Natural killer cell (primary cell): ENCODE measurements at regions not wholly inside any gene's neighbourhood (a gene's known extent, or its start where the extent isn't known, plus 50 kb on each side); places are given as distances from the start of the nearest gene placed in this dataset.

ENCODE experiments used
- ATAC-seq, 3 donors: fragments of 150-1000 bp in 2 of 3; fragments of 200-7000 bp in 1 of 3; cut with Tn5 transposase; 1 replicate in 1 of 3; 2 replicates in 2 of 3; pipeline ENCODE4 v1.10.0; 2021; ENCODE audit warnings: mild to moderate bottlenecking in 2 of 3, moderate library complexity in 2 of 3
- DNase-seq, 2 donors: peaks; one replicate each; pipeline versions ENCODE4 v3.0.0 to v3.0.0-alpha.2; 2013 to 2021; ENCODE audit warnings: mixed read lengths in 1 of 2
- H3K27ac ChIP-seq: one replicate; pipeline ENCODE4 v1.5.1; 2013; ENCODE audit warnings: mild to moderate bottlenecking, low read length
- H3K27me3 ChIP-seq: one replicate; pipeline ENCODE4 v1.6.1; 2013; ENCODE audit warnings: low read length; ENCODE audit not compliant: control insufficient read depth, insufficient read depth
- H3K36me3 ChIP-seq: one replicate; pipeline ENCODE4 v1.6.1; 2013; ENCODE audit warnings: low read length; ENCODE audit not compliant: control insufficient read depth, insufficient read depth
- H3K4me1 ChIP-seq: one replicate; pipeline ENCODE4 v1.6.1; 2013; ENCODE audit warnings: low read length; ENCODE audit not compliant: control insufficient read depth, insufficient read depth
- H3K4me3 ChIP-seq: one replicate; pipeline ENCODE4 v1.5.1; 2013; ENCODE audit warnings: low read length
- H3K9me3 ChIP-seq: one replicate; pipeline ENCODE4 v1.6.1; 2013; ENCODE audit warnings: low read length; ENCODE audit not compliant: control insufficient read depth, insufficient read depth
- H3K27ac Mint-ChIP-seq, 2 donors: one replicate each; pipeline ENCODE4 v1.8.0; 2022; ENCODE audit warnings: mild to moderate bottlenecking in 2 of 2, mixed read lengths in 2 of 2, moderate library complexity in 1 of 2
- H3K27me3 Mint-ChIP-seq, 2 donors: one replicate each; pipeline ENCODE4 v1.8.0; 2022; ENCODE audit warnings: low read depth in 2 of 2, mixed read lengths in 2 of 2
- H3K36me3 Mint-ChIP-seq: one replicate; pipeline ENCODE4 v1.8.0; 2022; ENCODE audit warnings: mixed read lengths
- H3K4me1 Mint-ChIP-seq, 2 donors: one replicate each; pipeline ENCODE4 v1.8.0; 2022; ENCODE audit warnings: mixed read lengths in 2 of 2
- H3K4me3 Mint-ChIP-seq: one replicate; pipeline ENCODE4 v1.8.0; 2022; ENCODE audit warnings: mild to moderate bottlenecking, moderate library complexity, mixed read lengths
- H3K9me3 Mint-ChIP-seq, 2 donors: one replicate each; pipeline ENCODE4 v1.8.0; 2022; ENCODE audit warnings: mixed read lengths in 2 of 2
- WGBS: methylation state at CpG from one replicate; pipeline ENCODE4 v1.1.7; 2013; ENCODE audit warnings: missing lambda C conversion rate; ENCODE audit not compliant: insufficient coverage; 5-methylcytosine and 5-hydroxymethylcytosine counted together
- intact Hi-C: fragments of 100-400 bp; cut with micrococcal nuclease; formaldehyde crosslinking; loops from one replicate; pipeline ENCODE4 v1.14.2; 2022
- TF ChIP-seq, protein P1 (sequence below): fragments of 200-600 bp; IDR thresholded peaks from one replicate; pipeline ENCODE4 v1.8.0; 2022; ENCODE audit warnings: antibody characterized with exemption

DNA sequence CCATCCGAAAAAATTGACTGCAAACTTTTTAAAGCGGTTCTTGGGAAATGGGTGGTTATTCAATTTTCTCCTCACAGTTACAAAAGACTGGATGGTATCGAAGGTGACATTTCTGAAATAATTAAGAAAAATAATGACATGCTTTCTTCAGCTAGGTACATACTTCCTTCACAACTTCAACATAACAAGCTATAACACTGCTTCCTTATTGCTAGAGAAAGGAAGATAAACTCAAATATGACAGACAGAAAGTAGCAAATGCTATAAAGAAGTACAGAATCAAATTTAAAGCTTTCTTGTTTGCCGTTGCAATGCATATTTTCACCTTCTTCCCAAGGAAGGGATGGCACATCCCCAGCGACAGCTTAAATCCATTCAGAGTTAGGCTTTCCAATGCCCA lies 93.5 kb upstream of the EFNA5 start:
- no peaks in the 10 kb centered on the region for H3K4me1 Mint-ChIP-seq

GRCh38 chr5:107753427-107753826 lies 82.7 kb upstream of the EFNA5 start:
- Mint-ChIP-seq H3K9me3 (no peaks in the 10 kb centered on the region), H3K27ac (no peak overlapping the region), H3K4me3 (no peak overlapping the region), H3K36me3 (no peaks in the 10 kb centered on the region), H3K4me1 (no peaks in the 10 kb centered on the region), H3K27me3 (peaks cover 24 to 32% of the 10 kb centered on the region in 2 donors)
- DNase-seq (no peak), ATAC-seq (no peak)
- TF ChIP-seq, protein P1, sequence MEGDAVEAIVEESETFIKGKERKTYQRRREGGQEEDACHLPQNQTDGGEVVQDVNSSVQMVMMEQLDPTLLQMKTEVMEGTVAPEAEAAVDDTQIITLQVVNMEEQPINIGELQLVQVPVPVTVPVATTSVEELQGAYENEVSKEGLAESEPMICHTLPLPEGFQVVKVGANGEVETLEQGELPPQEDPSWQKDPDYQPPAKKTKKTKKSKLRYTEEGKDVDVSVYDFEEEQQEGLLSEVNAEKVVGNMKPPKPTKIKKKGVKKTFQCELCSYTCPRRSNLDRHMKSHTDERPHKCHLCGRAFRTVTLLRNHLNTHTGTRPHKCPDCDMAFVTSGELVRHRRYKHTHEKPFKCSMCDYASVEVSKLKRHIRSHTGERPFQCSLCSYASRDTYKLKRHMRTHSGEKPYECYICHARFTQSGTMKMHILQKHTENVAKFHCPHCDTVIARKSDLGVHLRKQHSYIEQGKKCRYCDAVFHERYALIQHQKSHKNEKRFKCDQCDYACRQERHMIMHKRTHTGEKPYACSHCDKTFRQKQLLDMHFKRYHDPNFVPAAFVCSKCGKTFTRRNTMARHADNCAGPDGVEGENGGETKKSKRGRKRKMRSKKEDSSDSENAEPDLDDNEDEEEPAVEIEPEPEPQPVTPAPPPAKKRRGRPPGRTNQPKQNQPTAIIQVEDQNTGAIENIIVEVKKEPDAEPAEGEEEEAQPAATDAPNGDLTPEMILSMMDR = no peak
- WGBS = 90% methylated on average over 4 of the region's 4 CpGs
- Histone ChIP-seq H3K36me3 (no peaks in the 10 kb centered on the region), H3K27me3 (peaks cover 2% of the 10 kb centered on the region), H3K9me3 (peaks cover 6% of the 10 kb centered on the region), H3K4me1 (no peaks in the 10 kb centered on the region), H3K27ac (no peak overlapping the region), H3K4me3 (no peak overlapping the region)
- intact Hi-C loops = no loop called here

More for the DNA sequence above, 93.5 kb upstream of the EFNA5 start:
- no peak for ATAC-seq
- Mint-ChIP-seq H3K36me3 (no peaks in the 10 kb centered on the region), H3K4me3 (no peak overlapping the region), H3K27ac (no peak overlapping the region), H3K27me3 (peaks cover 12 to 40% of the 10 kb centered on the region in 2 donors), H3K9me3 (no peaks in the 10 kb centered on the region)
- H3K4me1 ChIP-seq = no peaks in the 10 kb centered on the region
- TF ChIP-seq, protein P1 = no peak
- intact Hi-C loops = no loop called here
- no peaks in the 10 kb centered on the region for H3K9me3 ChIP-seq
- H3K27me3 ChIP-seq = no peaks in the 10 kb centered on the region
- H3K36me3 ChIP-seq = no peaks in the 10 kb centered on the region
- no peak overlapping the region for H3K27ac ChIP-seq
- 89% methylated on average over 2 of the region's 5 CpGs for WGBS
- H3K4me3 ChIP-seq = no peak overlapping the region
- DNase-seq = no peak

GRCh38 chr5:107744418-107745330 lies 73.9 kb upstream of the EFNA5 start:
- H3K9me3 Mint-ChIP-seq = peaks cover 0 to 2% of the 10 kb centered on the region in 2 donors
- H3K9me3 ChIP-seq = no peaks in the 10 kb centered on the region
- intact Hi-C loops = no loop called here

More at GRCh38 chr5:107744418-107745330, 73.9 kb upstream of the EFNA5 start:
- no peak for ATAC-seq
- Mint-ChIP-seq H3K4me1 (no peaks in the 10 kb centered on the region), H3K27ac (no peak overlapping the region), H3K36me3 (no peaks in the 10 kb centered on the region), H3K4me3 (no peak overlapping the region), H3K27me3 (peaks cover 20 to 45% of the 10 kb centered on the region in 2 donors)
- whole genome bisulfite sequencing = 93% methylated on average over 5 of the region's 5 CpGs
- Histone ChIP-seq H3K4me3 (no peak overlapping the region), H3K27ac (no peak overlapping the region), H3K36me3 (no peaks in the 10 kb centered on the region), H3K4me1 (no peaks in the 10 kb centered on the region), H3K27me3 (peaks cover 2% of the 10 kb centered on the region)
- DNase-seq = no peak
- TF ChIP-seq, protein P1 = no peak
